ENCODE measurements at regions not wholly inside any gene's neighbourhood (a gene's known extent, or its start where the extent isn't known, plus 50 kb on each side); places are given as distances from the start of the nearest gene placed in this dataset.
A peak's percentile ranks its signal among the peaks of the same experiment; 100 is the strongest.

GRCh38 chr4:114383721-114384120 lies 214.9 kb upstream of the UGT8 start:
- H3K36me3 ChIP-seq = no peaks in the 10 kb centered on the region
- no peak for TF ChIP-seq POLR2A (IDR thresholded peaks at IDR 0.05)
- no peak for TF ChIP-seq CTCF (IDR thresholded peaks at IDR 0.05)
- no peaks in the 10 kb centered on the region for H3K27me3 ChIP-seq
- H3K4me3 ChIP-seq = no peak overlapping the region
- H3K9me3 ChIP-seq = no peaks in the 10 kb centered on the region
- no peaks in the 10 kb centered on the region for H3K4me1 ChIP-seq
- H3K27ac ChIP-seq = no peak overlapping the region
- no peak for DNase-seq

- Histone ChIP-seq H3K27ac (no peak overlapping the region), H3K4me3 (no peak overlapping the region), H3K9me3 (no peaks in the 10 kb centered on the region), H3K27me3 (no peaks in the 10 kb centered on the region), H3K4me1 (no peaks in the 10 kb centered on the region), H3K36me3 (no peaks in the 10 kb centered on the region)
- DNase-seq = no peak
- TF ChIP-seq CTCF (IDR thresholded peaks at IDR 0.05) (peak in 4 of 6 experiments; percentile 31 to 48 (median 46)), POLR2A (IDR thresholded peaks at IDR 0.05) (no peak)
Observed at GRCh38 chr4:114384629-114385028, 214.0 kb upstream of the UGT8 start.

GRCh38 chr4:114385195-114385985 lies 213.2 kb upstream of the UGT8 start:
- Histone ChIP-seq H3K4me3 (no peak overlapping the region), H3K4me1 (no peaks in the 10 kb centered on the region), H3K27ac (no peak overlapping the region), H3K27me3 (no peaks in the 10 kb centered on the region), H3K36me3 (no peaks in the 10 kb centered on the region), H3K9me3 (no peaks in the 10 kb centered on the region)
- TF ChIP-seq CTCF (IDR thresholded peaks at IDR 0.05) (no peak), POLR2A (IDR thresholded peaks at IDR 0.05) (no peak)
- DNase-seq = no peak

- H3K4me1 ChIP-seq = no peaks in the 10 kb centered on the region
- no peaks in the 10 kb centered on the region for H3K36me3 ChIP-seq
- peak in 5 of 6 experiments; percentile 11 to 89 (median 74) for TF ChIP-seq CTCF (IDR thresholded peaks at IDR 0.05)
- TF ChIP-seq POLR2A (IDR thresholded peaks at IDR 0.05) = no peak
- H3K27ac ChIP-seq = no peak overlapping the region
- no peak for DNase-seq
- H3K9me3 ChIP-seq = no peaks in the 10 kb centered on the region
- no peaks in the 10 kb centered on the region for H3K27me3 ChIP-seq
- no peak overlapping the region for H3K4me3 ChIP-seq
Observed at GRCh38 chr4:114386637-114387233, 211.9 kb upstream of the UGT8 start.

- TF ChIP-seq POLR2A (IDR thresholded peaks at IDR 0.05) (no peak), CTCF (IDR thresholded peaks at IDR 0.05) (no peak)
- H3K4me3 ChIP-seq = no peak overlapping the region
- DNase-seq = peak in 1 of 3 donors; percentile 48
- no peaks in the 10 kb centered on the region for H3K27me3 ChIP-seq
- no peaks in the 10 kb centered on the region for H3K36me3 ChIP-seq
- no peaks in the 10 kb centered on the region for H3K4me1 ChIP-seq
- no peak overlapping the region for H3K27ac ChIP-seq
- H3K9me3 ChIP-seq = no peaks in the 10 kb centered on the region
Observed at GRCh38 chr4:114389070-114389685, 209.4 kb upstream of the UGT8 start.
